Stimulated activated CD4-positive, alpha-beta T cell treated with anti-CD3 and anti-CD28 coated beads, Interleukin-15, amount 100 ng/mL, for 24 hours (primary cell): ENCODE measurements at regions not wholly inside any gene's neighbourhood (a gene's known extent, or its start where the extent isn't known, plus 50 kb on each side); places are given as distances from the start of the nearest gene placed in this dataset.

Experiments
- DNase-seq: peaks from one replicate; pipeline ENCODE4 v3.0.0-alpha.2; 2020

- DNase-seq = no peak
These were observed 349.4 kb downstream of the METTL15 start for GRCh38 chr11:28457481-28458065.

GRCh38 chr11:28448186-28448585 lies 340.0 kb downstream of the METTL15 start:
- DNase-seq = no peak

GRCh38 chr11:28447226-28447625 lies 339.0 kb downstream of the METTL15 start:
- DNase-seq = no peak

- no peak for DNase-seq
These were observed 333.9 kb downstream of the METTL15 start for GRCh38 chr11:28442131-28442530.

- no peak for DNase-seq
These were observed 331.2 kb downstream of the METTL15 start for GRCh38 chr11:28439403-28439802.

GRCh38 chr11:28420099-28420498 lies 311.9 kb downstream of the METTL15 start:
- no peak for DNase-seq

GRCh38 chr11:28417601-28418323 lies 309.6 kb downstream of the METTL15 start:
- DNase-seq = no peak

GRCh38 chr11:28412029-28412428 lies 303.8 kb downstream of the METTL15 start:
- no peak for DNase-seq

- no peak for DNase-seq
These were observed 293.3 kb downstream of the METTL15 start for GRCh38 chr11:28401446-28401845.

GRCh38 chr11:28400331-28401100 lies 292.3 kb downstream of the METTL15 start:
- no peak for DNase-seq

GRCh38 chr11:28393348-28393747 lies 285.2 kb downstream of the METTL15 start:
- DNase-seq = no peak

- DNase-seq = no peak
These were observed 276.2 kb downstream of the METTL15 start for GRCh38 chr11:28384418-28384817.

- DNase-seq = no peak
These were observed 275.3 kb downstream of the METTL15 start for GRCh38 chr11:28383456-28383855.
